ENCODE measurements at regions not wholly inside any gene's neighbourhood (a gene's known extent, or its start where the extent isn't known, plus 50 kb on each side); places are given as distances from the start of the nearest gene placed in this dataset.

- no peak for DNase-seq
These were observed 437.2 kb upstream of the ZFP42 start for GRCh38 chr4:187558391-187558790.

- no peak for DNase-seq
These were observed 433.2 kb upstream of the ZFP42 start for GRCh38 chr4:187562345-187562744.

- no peak for DNase-seq
These were observed 430.2 kb upstream of the ZFP42 start for GRCh38 chr4:187565416-187565815.

- no peak for DNase-seq
These were observed 425.7 kb upstream of the ZFP42 start for GRCh38 chr4:187569871-187570270.

GRCh38 chr4:187575706-187576105, 419.9 kb upstream of the ZFP42 start:
- DNase-seq, result no peak

GRCh38 chr4:187576751-187577150, 418.8 kb upstream of the ZFP42 start:
- peak in 1 of 56 donors; percentile 0 for DNase-seq

GRCh38 chr4:187577941-187578480, 417.6 kb upstream of the ZFP42 start:
- no peak for DNase-seq

GRCh38 chr4:187586892-187587291, 408.7 kb upstream of the ZFP42 start:
- no peak for DNase-seq

- DNase-seq, result no peak
These were observed 397.4 kb upstream of the ZFP42 start for GRCh38 chr4:187598196-187598595.

- DNase-seq, result no peak
These were observed 393.1 kb upstream of the ZFP42 start for GRCh38 chr4:187602339-187603092.

- no peak for DNase-seq
These were observed 392.2 kb upstream of the ZFP42 start for GRCh38 chr4:187603093-187604025.

GRCh38 chr4:187604984-187605383, 390.6 kb upstream of the ZFP42 start:
- no peak for DNase-seq

- DNase-seq, result peak in 18 of 56 donors; percentile 1 to 62 (median 6)
These were observed 389.0 kb upstream of the ZFP42 start for GRCh38 chr4:187606581-187606980.

GRCh38 chr4:187608001-187608421, 387.6 kb upstream of the ZFP42 start:
- no peak for DNase-seq

GRCh38 chr4:187612301-187612700, 383.3 kb upstream of the ZFP42 start:
- DNase-seq, result no peak

- no peak for DNase-seq
These were observed 382.3 kb upstream of the ZFP42 start for GRCh38 chr4:187613089-187613839.

GRCh38 chr4:187615972-187616371, 379.6 kb upstream of the ZFP42 start:
- no peak for DNase-seq

GRCh38 chr4:187617113-187617512, 378.5 kb upstream of the ZFP42 start:
- no peak for DNase-seq

GRCh38 chr4:187618701-187619281, 376.8 kb upstream of the ZFP42 start:
- no peak for DNase-seq

- DNase-seq, result no peak
These were observed 376.3 kb upstream of the ZFP42 start for GRCh38 chr4:187619319-187619718.

Data from amygdala (tissue), 56 donors.